Prostate gland (tissue), 2 donors: ENCODE measurements at regions not wholly inside any gene's neighbourhood (a gene's known extent, or its start where the extent isn't known, plus 50 kb on each side); places are given as distances from the start of the nearest gene placed in this dataset.

ENCODE experiments used
- DNase-seq: peaks from one replicate; pipeline ENCODE4 v3.0.0-alpha.2; 2019; ENCODE audit warnings: low spot score
- H3K27ac ChIP-seq, 2 donors: fragments of 200-600 bp; sonication (generic); 2 replicates each; pipeline ENCODE4 v1.5.1; 2017 to 2019
- H3K27me3 ChIP-seq: fragments of 200-600 bp; sonication (generic); replicated peaks from 2 replicates; pipeline ENCODE4 v1.5.1; 2019; ENCODE audit not compliant: insufficient read depth
- H3K36me3 ChIP-seq, 2 donors: fragments of 200-600 bp; sonication (generic); 1 replicate in 1 of 2; 2 replicates in 1 of 2; pipeline versions ENCODE4 v1.5.1 to v1.8.1; 2017 to 2019
- H3K4me1 ChIP-seq: fragments of 200-600 bp; sonication (generic); replicated peaks from 2 replicates; pipeline ENCODE4 v1.5.1; 2019
- H3K4me3 ChIP-seq, 2 donors: fragments of 200-600 bp; sonication (generic); 2 replicates each; pipeline ENCODE4 v1.5.1; 2017 to 2019
- H3K9me3 ChIP-seq: fragments of 200-600 bp; sonication (generic); 2 replicates; pipeline ENCODE4 v1.5.1; 2017
- CTCF ChIP-seq, 4 experiments: fragments of 200-600 bp in 2 of 4; fragments of 450-650 bp in 2 of 4; sonication (generic) in 2 of 4; IDR thresholded peaks; 1 replicate in 3 of 4; 2 replicates in 1 of 4; pipeline ENCODE4 v1.5.1; 2016 to 2019; ENCODE audit warnings: antibody characterized with exemption in 4 of 4, mild to moderate bottlenecking in 2 of 4, moderate library complexity in 2 of 4
- POLR2A ChIP-seq: fragments of 450-650 bp; IDR thresholded peaks from one replicate; pipeline ENCODE4 v1.6.1; 2016; ENCODE audit warnings: antibody characterized with exemption, mild to moderate bottlenecking
- POLR2AphosphoS5 ChIP-seq: sonication (generic); formaldehyde crosslinking; IDR thresholded peaks from one replicate; pipeline ENCODE4 v1.6.1; 2017; ENCODE audit warnings: antibody characterized with exemption
- WGBS: methylation state at CpG from one replicate; pipeline ENCODE4 v1.1.5; 2018; 5-methylcytosine and 5-hydroxymethylcytosine counted together
- intact Hi-C: fragments of 100-400 bp; cut with DNase I; formaldehyde crosslinking; loops from one replicate; pipeline ENCODE4 v1.14.2; 2022

GRCh38 chr19:27887946-27888345 lies 1325.0 kb downstream of the UQCRFS1 start:
- H3K4me3 ChIP-seq: no peak overlapping the region
- WGBS: 71% methylated on average over 2 of the region's 2 CpGs
- no peaks in the 10 kb centered on the region for H3K9me3 ChIP-seq
- DNase-seq: no peak
- intact Hi-C loops: no loop called here
- TF ChIP-seq POLR2AphosphoS5 (no peak), POLR2A (no peak), CTCF (IDR thresholded peaks at IDR 0.05) (no peak)
- H3K27ac ChIP-seq: no peak overlapping the region
- no peaks in the 10 kb centered on the region for H3K36me3 ChIP-seq
- no peaks in the 10 kb centered on the region for H3K27me3 ChIP-seq
- no peaks in the 10 kb centered on the region for H3K4me1 ChIP-seq

- Histone ChIP-seq H3K4me1 (no peaks in the 10 kb centered on the region), H3K27ac (no peak overlapping the region), H3K4me3 (no peak overlapping the region), H3K36me3 (no peaks in the 10 kb centered on the region), H3K27me3 (no peaks in the 10 kb centered on the region), H3K9me3 (no peaks in the 10 kb centered on the region)
- TF ChIP-seq POLR2A: no peak
- no peak for TF ChIP-seq POLR2AphosphoS5
- no peak for TF ChIP-seq CTCF (IDR thresholded peaks at IDR 0.05)
- DNase-seq: no peak
- 89% methylated on average over 7 of the region's 7 CpGs for WGBS
- intact Hi-C loops: no loop called here
Measured at GRCh38 chr19:27885359-27885758, 1327.6 kb downstream of the UQCRFS1 start.

GRCh38 chr19:27884376-27884775 lies 1328.6 kb downstream of the UQCRFS1 start:
- Histone ChIP-seq H3K9me3 (no peaks in the 10 kb centered on the region), H3K27me3 (no peaks in the 10 kb centered on the region), H3K4me3 (no peak overlapping the region), H3K4me1 (no peaks in the 10 kb centered on the region), H3K27ac (no peak overlapping the region), H3K36me3 (no peaks in the 10 kb centered on the region)
- 91% methylated on average over 2 of the region's 2 CpGs for WGBS
- TF ChIP-seq POLR2AphosphoS5 (no peak), POLR2A (no peak), CTCF (IDR thresholded peaks at IDR 0.05) (no peak)
- DNase-seq: no peak
- intact Hi-C loops: no loop called here

- TF ChIP-seq CTCF (IDR thresholded peaks at IDR 0.05): no peak
- no peak for TF ChIP-seq POLR2A
- TF ChIP-seq POLR2AphosphoS5: no peak
- DNase-seq: no peak
- intact Hi-C loops: no loop called here
Measured at GRCh38 chr19:27881213-27881612, 1331.7 kb downstream of the UQCRFS1 start.

GRCh38 chr19:27876976-27877512 lies 1335.9 kb downstream of the UQCRFS1 start:
- WGBS: 69% methylated on average over 6 of the region's 6 CpGs
- Histone ChIP-seq H3K4me3 (no peak overlapping the region), H3K27ac (no peak overlapping the region), H3K36me3 (no peaks in the 10 kb centered on the region), H3K9me3 (no peaks in the 10 kb centered on the region), H3K27me3 (no peaks in the 10 kb centered on the region), H3K4me1 (no peaks in the 10 kb centered on the region)
- TF ChIP-seq CTCF (IDR thresholded peaks at IDR 0.05) (no peak), POLR2A (no peak), POLR2AphosphoS5 (no peak)
- intact Hi-C loops: no loop called here
- DNase-seq: no peak

More at GRCh38 chr19:27881213-27881612, 1331.7 kb downstream of the UQCRFS1 start:
- no peaks in the 10 kb centered on the region for H3K36me3 ChIP-seq
- H3K27me3 ChIP-seq: no peaks in the 10 kb centered on the region
- H3K9me3 ChIP-seq: no peaks in the 10 kb centered on the region
- H3K4me1 ChIP-seq: no peaks in the 10 kb centered on the region
- H3K27ac ChIP-seq: no peak overlapping the region
- H3K4me3 ChIP-seq: no peak overlapping the region
- 67% methylated on average over 3 of the region's 3 CpGs for WGBS
